ENCODE measurements at regions not wholly inside any gene's neighbourhood (a gene's known extent, or its start where the extent isn't known, plus 50 kb on each side); places are given as distances from the start of the nearest gene placed in this dataset.

GRCh38 chr5:128667751-128668150 lies 129.7 kb upstream of the FBN2 start:
- ATAC-seq (ENCODE audit: low read depth in 2 of 2), result no peak
- no peaks in the 10 kb centered on the region for H3K36me3 ChIP-seq (ENCODE audit: control insufficient read depth, insufficient read depth, low read length)
- H3K27me3 ChIP-seq (ENCODE audit: control insufficient read depth, insufficient read depth, low read length), result no peaks in the 10 kb centered on the region
- H3K9me3 ChIP-seq (ENCODE audit: control insufficient read depth in 2 of 2, low read length in 2 of 2), result no peaks in the 10 kb centered on the region
- H3K27ac ChIP-seq (ENCODE audit: insufficient read depth, low read length, poor library complexity, severe bottlenecking), result no peak overlapping the region
- no peak for DNase-seq
- H3K4me3 ChIP-seq (ENCODE audit: low read depth, low read length), result no peak overlapping the region
- Mint-ChIP-seq H3K36me3 (no peaks in the 10 kb centered on the region), H3K27ac (no peak overlapping the region), H3K4me3 (no peak overlapping the region), H3K4me1 (no peaks in the 10 kb centered on the region), H3K9me3 (peaks cover 0 to 6% (median 0%) of the 10 kb centered on the region in 7 donors), H3K27me3 (no peaks in the 10 kb centered on the region)
- H3K4me1 ChIP-seq (ENCODE audit: control insufficient read depth, insufficient read depth, low read length, poor library complexity, severe bottlenecking), result no peaks in the 10 kb centered on the region

DNA sequence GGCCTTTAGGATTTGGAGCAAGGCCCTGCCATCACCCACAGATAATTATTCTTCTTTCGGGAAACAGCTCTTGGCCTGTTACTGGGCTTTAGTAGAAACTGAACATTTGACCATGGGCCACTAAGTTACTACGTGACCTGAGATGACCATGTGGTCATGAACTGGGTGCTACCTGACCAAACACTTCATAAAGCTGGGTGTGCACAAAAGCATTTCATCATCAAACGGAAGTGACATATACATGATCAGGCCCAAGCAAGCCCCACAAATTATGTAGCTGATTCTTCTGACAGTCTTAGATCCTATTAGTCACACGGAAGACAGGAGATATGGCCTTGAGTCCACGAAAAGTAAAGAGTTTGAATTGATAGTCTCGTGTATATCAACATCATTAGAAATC lies 130.9 kb upstream of the FBN2 start:
- H3K27me3 ChIP-seq (ENCODE audit: control insufficient read depth, insufficient read depth, low read length), result no peaks in the 10 kb centered on the region
- H3K4me3 ChIP-seq (ENCODE audit: low read depth, low read length), result no peak overlapping the region
- H3K36me3 Mint-ChIP-seq, result no peaks in the 10 kb centered on the region
- peaks cover 0 to 6% (median 0%) of the 10 kb centered on the region in 7 donors for H3K9me3 Mint-ChIP-seq
- H3K9me3 ChIP-seq (ENCODE audit: control insufficient read depth in 2 of 2, low read length in 2 of 2), result no peaks in the 10 kb centered on the region
- H3K27ac ChIP-seq (ENCODE audit: insufficient read depth, low read length, poor library complexity, severe bottlenecking), result no peak overlapping the region
- H3K4me1 ChIP-seq (ENCODE audit: control insufficient read depth, insufficient read depth, low read length, poor library complexity, severe bottlenecking), result no peaks in the 10 kb centered on the region
- H3K4me1 Mint-ChIP-seq, result no peaks in the 10 kb centered on the region
- no peak overlapping the region for H3K4me3 Mint-ChIP-seq
- H3K36me3 ChIP-seq (ENCODE audit: control insufficient read depth, insufficient read depth, low read length), result no peaks in the 10 kb centered on the region
- DNase-seq, result no peak
- H3K27me3 Mint-ChIP-seq, result no peaks in the 10 kb centered on the region
- H3K27ac Mint-ChIP-seq, result no peak overlapping the region
- no peak for ATAC-seq (ENCODE audit: low read depth in 2 of 2)

- DNase-seq, result no peak
- ATAC-seq (ENCODE audit: low read depth in 2 of 2), result no peak
- H3K9me3 Mint-ChIP-seq, result peaks cover 0 to 6% (median 0%) of the 10 kb centered on the region in 7 donors
- H3K27me3 ChIP-seq (ENCODE audit: control insufficient read depth, insufficient read depth, low read length), result no peaks in the 10 kb centered on the region
- no peaks in the 10 kb centered on the region for H3K4me1 ChIP-seq (ENCODE audit: control insufficient read depth, insufficient read depth, low read length, poor library complexity, severe bottlenecking)
- no peak overlapping the region for H3K27ac ChIP-seq (ENCODE audit: insufficient read depth, low read length, poor library complexity, severe bottlenecking)
- no peak overlapping the region for H3K4me3 ChIP-seq (ENCODE audit: low read depth, low read length)
- H3K36me3 ChIP-seq (ENCODE audit: control insufficient read depth, insufficient read depth, low read length), result no peaks in the 10 kb centered on the region
- H3K27me3 Mint-ChIP-seq, result no peaks in the 10 kb centered on the region
- H3K4me1 Mint-ChIP-seq, result no peaks in the 10 kb centered on the region
- no peak overlapping the region for H3K27ac Mint-ChIP-seq
- no peaks in the 10 kb centered on the region for H3K9me3 ChIP-seq (ENCODE audit: control insufficient read depth in 2 of 2, low read length in 2 of 2)
- no peaks in the 10 kb centered on the region for H3K36me3 Mint-ChIP-seq
- H3K4me3 Mint-ChIP-seq, result no peak overlapping the region
Measured at GRCh38 chr5:128669803-128670202, 131.8 kb upstream of the FBN2 start.

DNA sequence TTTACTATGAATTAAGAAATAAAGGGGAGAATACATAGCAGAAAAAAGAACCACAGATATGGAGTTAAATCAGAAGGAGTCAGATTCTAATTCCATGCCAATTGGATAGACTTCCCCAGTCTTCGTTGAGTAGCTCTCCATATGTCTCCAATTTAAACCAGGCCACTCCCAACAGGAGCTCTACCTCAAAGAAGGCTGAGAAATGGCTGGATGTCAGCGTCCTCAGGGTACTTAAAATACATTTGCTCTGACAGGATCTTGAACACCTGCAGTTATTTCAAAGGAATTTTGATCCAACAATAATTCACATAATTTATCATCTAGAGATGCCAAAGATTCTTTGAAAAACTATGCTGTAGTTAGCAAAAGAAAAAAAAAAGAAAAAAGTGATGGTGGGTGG lies 133.9 kb upstream of the FBN2 start:
- Mint-ChIP-seq H3K4me1 (no peaks in the 10 kb centered on the region), H3K4me3 (no peak overlapping the region), H3K36me3 (no peaks in the 10 kb centered on the region), H3K27me3 (no peaks in the 10 kb centered on the region), H3K27ac (no peak overlapping the region), H3K9me3 (peaks cover 0 to 9% (median 2%) of the 10 kb centered on the region in 7 donors)
- no peaks in the 10 kb centered on the region for H3K36me3 ChIP-seq (ENCODE audit: control insufficient read depth, insufficient read depth, low read length)
- H3K27ac ChIP-seq (ENCODE audit: insufficient read depth, low read length, poor library complexity, severe bottlenecking), result no peak overlapping the region
- H3K4me3 ChIP-seq (ENCODE audit: low read depth, low read length), result no peak overlapping the region
- no peaks in the 10 kb centered on the region for H3K4me1 ChIP-seq (ENCODE audit: control insufficient read depth, insufficient read depth, low read length, poor library complexity, severe bottlenecking)
- ATAC-seq (ENCODE audit: low read depth in 2 of 2) (no peak), DNase-seq (no peak)
- H3K27me3 ChIP-seq (ENCODE audit: control insufficient read depth, insufficient read depth, low read length), result no peaks in the 10 kb centered on the region
- H3K9me3 ChIP-seq (ENCODE audit: control insufficient read depth in 2 of 2, low read length in 2 of 2), result peaks cover 0 to 1% of the 10 kb centered on the region in 2 experiments

GRCh38 chr5:128673000-128673399 lies 135.0 kb upstream of the FBN2 start:
- H3K27ac ChIP-seq (ENCODE audit: insufficient read depth, low read length, poor library complexity, severe bottlenecking), result no peak overlapping the region

GRCh38 chr5:128673411-128673957 lies 135.4 kb upstream of the FBN2 start:
- Mint-ChIP-seq H3K4me3 (no peak overlapping the region), H3K9me3 (peaks cover 0 to 9% (median 2%) of the 10 kb centered on the region in 7 donors), H3K36me3 (no peaks in the 10 kb centered on the region), H3K4me1 (no peaks in the 10 kb centered on the region), H3K27ac (no peak overlapping the region), H3K27me3 (no peaks in the 10 kb centered on the region)
- Histone ChIP-seq H3K9me3 (ENCODE audit: control insufficient read depth in 2 of 2, low read length in 2 of 2) (peaks cover 0 to 1% of the 10 kb centered on the region in 2 experiments), H3K4me3 (ENCODE audit: low read depth, low read length) (no peak overlapping the region), H3K36me3 (ENCODE audit: control insufficient read depth, insufficient read depth, low read length) (no peaks in the 10 kb centered on the region), H3K27me3 (ENCODE audit: control insufficient read depth, insufficient read depth, low read length) (no peaks in the 10 kb centered on the region), H3K4me1 (ENCODE audit: control insufficient read depth, insufficient read depth, low read length, poor library complexity, severe bottlenecking) (no peaks in the 10 kb centered on the region), H3K27ac (ENCODE audit: insufficient read depth, low read length, poor library complexity, severe bottlenecking) (no peak overlapping the region)
- ATAC-seq (ENCODE audit: low read depth in 2 of 2) (no peak), DNase-seq (no peak)

More at GRCh38 chr5:128673000-128673399, 135.0 kb upstream of the FBN2 start:
- peaks cover 0 to 1% of the 10 kb centered on the region in 2 experiments for H3K9me3 ChIP-seq (ENCODE audit: control insufficient read depth in 2 of 2, low read length in 2 of 2)
- H3K36me3 ChIP-seq (ENCODE audit: control insufficient read depth, insufficient read depth, low read length), result no peaks in the 10 kb centered on the region
- H3K27me3 Mint-ChIP-seq, result no peaks in the 10 kb centered on the region
- no peaks in the 10 kb centered on the region for H3K27me3 ChIP-seq (ENCODE audit: control insufficient read depth, insufficient read depth, low read length)
- ATAC-seq (ENCODE audit: low read depth in 2 of 2) (no peak), DNase-seq (no peak)
- no peaks in the 10 kb centered on the region for H3K36me3 Mint-ChIP-seq
- H3K4me3 ChIP-seq (ENCODE audit: low read depth, low read length), result no peak overlapping the region
- H3K4me1 ChIP-seq (ENCODE audit: control insufficient read depth, insufficient read depth, low read length, poor library complexity, severe bottlenecking), result no peaks in the 10 kb centered on the region
- no peaks in the 10 kb centered on the region for H3K4me1 Mint-ChIP-seq
- peaks cover 0 to 9% (median 2%) of the 10 kb centered on the region in 7 donors for H3K9me3 Mint-ChIP-seq
- H3K27ac Mint-ChIP-seq, result no peak overlapping the region
- no peak overlapping the region for H3K4me3 Mint-ChIP-seq

DNA sequence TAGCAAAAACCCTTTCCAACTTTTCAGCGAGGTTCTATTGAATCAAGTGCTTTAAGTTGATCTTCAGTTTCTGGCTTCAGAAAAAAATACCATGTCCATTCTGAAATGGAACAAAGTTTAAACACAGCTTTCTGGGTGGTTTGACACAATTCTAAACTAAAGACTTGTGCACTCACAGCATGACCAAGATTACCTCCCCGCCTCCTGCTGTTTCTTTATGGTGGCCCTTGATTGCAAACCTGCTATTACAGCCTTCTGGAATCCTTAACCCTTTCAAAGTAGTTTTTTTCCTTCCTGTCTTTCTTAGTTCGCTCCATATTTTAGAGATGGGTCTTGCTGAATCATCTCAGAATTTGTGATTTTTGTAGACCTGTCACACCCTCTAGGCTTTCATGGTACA lies 135.9 kb upstream of the FBN2 start:
- no peaks in the 10 kb centered on the region for H3K27me3 ChIP-seq (ENCODE audit: control insufficient read depth, insufficient read depth, low read length)
- no peaks in the 10 kb centered on the region for H3K36me3 ChIP-seq (ENCODE audit: control insufficient read depth, insufficient read depth, low read length)
- ATAC-seq (ENCODE audit: low read depth in 2 of 2) (no peak), DNase-seq (no peak)
- no peaks in the 10 kb centered on the region for H3K4me1 ChIP-seq (ENCODE audit: control insufficient read depth, insufficient read depth, low read length, poor library complexity, severe bottlenecking)
- H3K4me1 Mint-ChIP-seq, result no peaks in the 10 kb centered on the region
- peaks cover 0 to 9% (median 2%) of the 10 kb centered on the region in 7 donors for H3K9me3 Mint-ChIP-seq
- no peak overlapping the region for H3K4me3 Mint-ChIP-seq
- H3K4me3 ChIP-seq (ENCODE audit: low read depth, low read length), result no peak overlapping the region
- H3K27ac Mint-ChIP-seq, result no peak overlapping the region
- peaks cover 0 to 1% of the 10 kb centered on the region in 2 experiments for H3K9me3 ChIP-seq (ENCODE audit: control insufficient read depth in 2 of 2, low read length in 2 of 2)
- no peaks in the 10 kb centered on the region for H3K27me3 Mint-ChIP-seq
- H3K36me3 Mint-ChIP-seq, result no peaks in the 10 kb centered on the region
- no peak overlapping the region for H3K27ac ChIP-seq (ENCODE audit: insufficient read depth, low read length, poor library complexity, severe bottlenecking)

DNA sequence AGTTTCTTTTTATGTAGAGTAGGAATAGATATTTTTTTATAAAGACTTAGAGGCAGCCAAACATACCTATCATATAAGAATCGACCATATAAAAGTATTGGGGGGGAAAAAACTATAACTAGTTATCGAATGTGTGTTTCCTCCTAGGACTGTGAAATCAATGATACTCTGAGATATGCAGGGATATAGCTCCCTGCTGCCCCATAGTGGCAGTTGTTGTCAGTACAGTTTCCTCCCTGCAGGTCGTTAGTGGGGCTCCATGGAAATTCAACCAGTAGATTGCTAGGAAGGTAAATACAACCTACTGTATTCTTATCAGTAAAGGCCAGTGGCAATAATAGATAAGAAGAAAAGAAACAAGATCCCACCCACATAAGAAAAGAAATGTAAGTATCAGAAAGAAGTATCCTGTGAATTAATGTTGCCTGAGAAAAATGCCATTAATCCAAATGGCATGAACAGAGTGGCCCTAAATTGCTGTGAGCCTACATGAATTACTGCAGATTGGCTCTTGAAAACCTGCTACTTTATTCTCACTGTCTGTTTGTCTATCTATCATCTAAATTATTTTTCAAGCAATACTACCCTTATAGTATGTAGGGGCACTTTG lies 136.9 kb upstream of the FBN2 start:
- Mint-ChIP-seq H3K4me3 (no peak overlapping the region), H3K27ac (no peak overlapping the region), H3K27me3 (no peaks in the 10 kb centered on the region), H3K4me1 (no peaks in the 10 kb centered on the region), H3K36me3 (no peaks in the 10 kb centered on the region), H3K9me3 (peaks cover 0 to 10% (median 4%) of the 10 kb centered on the region in 7 donors)
- Histone ChIP-seq H3K27me3 (ENCODE audit: control insufficient read depth, insufficient read depth, low read length) (no peaks in the 10 kb centered on the region), H3K27ac (ENCODE audit: insufficient read depth, low read length, poor library complexity, severe bottlenecking) (no peak overlapping the region), H3K4me3 (ENCODE audit: low read depth, low read length) (no peak overlapping the region), H3K4me1 (ENCODE audit: control insufficient read depth, insufficient read depth, low read length, poor library complexity, severe bottlenecking) (no peaks in the 10 kb centered on the region), H3K36me3 (ENCODE audit: control insufficient read depth, insufficient read depth, low read length) (no peaks in the 10 kb centered on the region), H3K9me3 (ENCODE audit: control insufficient read depth in 2 of 2, low read length in 2 of 2) (peaks cover 0 to 1% of the 10 kb centered on the region in 2 experiments)
- DNase-seq, result peak in 1 of 3 donors; percentile 25
- ATAC-seq (ENCODE audit: low read depth in 2 of 2), result no peak

Data from CD4-positive, CD25-positive, alpha-beta regulatory T cell (primary cell).